GM23338 (cell line): ENCODE measurements at regions not wholly inside any gene's neighbourhood (a gene's known extent, or its start where the extent isn't known, plus 50 kb on each side); places are given as distances from the start of the nearest gene placed in this dataset.

Experiments used
- EZH2 ChIP-seq: fragments of 200-600 bp; sonication (generic); IDR thresholded peaks from one replicate; pipeline ENCODE4 v1.8.0; 2017; ENCODE audit warnings: antibody characterized with exemption, mild to moderate bottlenecking, low read depth; ENCODE audit not compliant: unreplicated experiment
- EZH2phosphoT487 ChIP-seq: fragments of 200-600 bp; sonication (generic); IDR thresholded peaks from one replicate; pipeline ENCODE4 v1.8.1; 2018; ENCODE audit warnings: antibody characterized with exemption; ENCODE audit not compliant: unreplicated experiment
- TF ChIP-seq, protein P1 (sequence below), 2 experiments: fragments of 200-600 bp in 1 of 2; sonication (generic) in 1 of 2; conservative IDR thresholded peaks; 2 replicates each; pipeline versions ENCODE4 v1.5.1 to v1.6.1; 2016 to 2017; ENCODE audit warnings: antibody characterized with exemption in 2 of 2, low read depth in 2 of 2, mild to moderate bottlenecking in 2 of 2, moderate library complexity in 1 of 2

- no peak for TF ChIP-seq EZH2phosphoT487
- TF ChIP-seq, protein P1, sequence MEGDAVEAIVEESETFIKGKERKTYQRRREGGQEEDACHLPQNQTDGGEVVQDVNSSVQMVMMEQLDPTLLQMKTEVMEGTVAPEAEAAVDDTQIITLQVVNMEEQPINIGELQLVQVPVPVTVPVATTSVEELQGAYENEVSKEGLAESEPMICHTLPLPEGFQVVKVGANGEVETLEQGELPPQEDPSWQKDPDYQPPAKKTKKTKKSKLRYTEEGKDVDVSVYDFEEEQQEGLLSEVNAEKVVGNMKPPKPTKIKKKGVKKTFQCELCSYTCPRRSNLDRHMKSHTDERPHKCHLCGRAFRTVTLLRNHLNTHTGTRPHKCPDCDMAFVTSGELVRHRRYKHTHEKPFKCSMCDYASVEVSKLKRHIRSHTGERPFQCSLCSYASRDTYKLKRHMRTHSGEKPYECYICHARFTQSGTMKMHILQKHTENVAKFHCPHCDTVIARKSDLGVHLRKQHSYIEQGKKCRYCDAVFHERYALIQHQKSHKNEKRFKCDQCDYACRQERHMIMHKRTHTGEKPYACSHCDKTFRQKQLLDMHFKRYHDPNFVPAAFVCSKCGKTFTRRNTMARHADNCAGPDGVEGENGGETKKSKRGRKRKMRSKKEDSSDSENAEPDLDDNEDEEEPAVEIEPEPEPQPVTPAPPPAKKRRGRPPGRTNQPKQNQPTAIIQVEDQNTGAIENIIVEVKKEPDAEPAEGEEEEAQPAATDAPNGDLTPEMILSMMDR (conservative IDR thresholded peaks at IDR 0.05; ENCODE audit: low read depth in 2 of 2) = no peak
- no peak for TF ChIP-seq EZH2
These were observed 255.8 kb upstream of the HNRNPA3 start for GRCh38 chr2:176956791-176957190.
